ENCODE measurements at regions not wholly inside any gene's neighbourhood (a gene's known extent, or its start where the extent isn't known, plus 50 kb on each side); places are given as distances from the start of the nearest gene placed in this dataset.

DNA sequence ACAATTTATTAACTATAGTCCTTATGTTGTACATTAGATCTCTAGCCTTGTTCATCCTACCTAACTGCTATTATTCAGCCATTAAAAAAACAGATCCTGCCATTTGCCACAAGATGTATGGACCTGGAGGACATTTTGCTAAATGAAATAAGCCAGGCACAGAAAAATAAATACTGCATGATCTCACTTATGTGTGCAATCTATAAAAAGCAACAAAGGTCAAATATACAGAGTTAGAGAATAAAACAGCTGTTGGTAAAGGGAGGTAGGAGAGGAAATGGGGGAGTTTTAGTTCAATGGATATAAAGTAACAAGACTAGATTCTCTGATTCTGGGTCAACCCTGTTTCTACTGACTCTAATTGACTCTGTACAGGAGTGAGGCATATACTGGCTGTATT is 103.3 kb upstream of the FAM9C start:
- DNase-seq (ENCODE audit: low spot score): no peak

DNA sequence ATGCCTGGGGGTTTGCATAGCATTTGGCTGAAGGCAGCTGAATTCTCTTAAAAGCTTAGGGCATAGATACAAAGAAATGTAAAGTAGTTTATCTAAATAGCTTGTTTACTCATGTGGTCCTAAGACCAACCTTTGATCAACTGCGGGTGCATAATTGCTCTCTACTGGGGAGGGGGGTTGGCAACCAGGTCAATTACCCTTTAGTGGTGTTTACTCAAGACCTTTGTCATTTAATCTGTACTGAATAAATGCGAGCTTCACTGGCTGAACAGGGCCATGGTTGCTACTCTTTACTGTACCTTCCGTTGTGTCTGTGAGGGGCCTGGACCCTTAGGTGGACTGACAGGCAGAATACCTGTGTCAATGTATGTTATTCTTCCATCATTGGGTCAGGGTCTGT is 102.7 kb upstream of the FAM9C start:
- no peak for DNase-seq (ENCODE audit: low spot score)

DNA sequence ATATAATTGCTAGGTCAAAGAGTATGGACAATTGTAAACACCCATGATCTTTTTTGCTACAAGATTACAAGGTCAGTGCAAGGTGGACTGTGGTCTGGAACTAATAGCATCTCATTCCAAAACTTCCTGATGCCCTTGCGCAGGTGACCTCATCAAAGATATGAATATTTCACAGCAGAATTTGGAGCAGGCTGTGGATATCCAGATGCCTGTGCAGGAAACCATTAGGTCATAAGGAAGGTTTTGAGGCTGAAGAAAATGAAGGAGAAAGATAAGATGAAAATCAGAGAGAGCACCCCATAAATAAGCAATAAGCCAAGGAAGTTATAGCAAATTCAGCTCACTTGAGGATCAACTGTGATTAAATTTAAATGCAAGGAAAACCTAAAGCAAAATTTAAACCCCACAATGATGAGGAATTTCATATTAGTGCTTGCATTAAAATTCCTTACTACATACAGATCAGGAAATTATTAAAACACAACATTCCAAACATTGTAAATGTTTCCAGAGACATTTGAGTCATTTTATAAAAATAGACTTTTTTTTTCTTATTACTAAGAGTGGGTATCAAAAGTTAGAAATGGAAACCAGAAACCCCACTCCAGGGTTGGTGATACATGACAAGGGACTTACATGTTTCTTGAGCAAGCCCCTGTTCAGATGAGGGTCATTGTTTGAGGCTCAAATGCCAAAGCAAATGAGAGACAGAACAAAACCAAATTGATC is 100.7 kb upstream of the FAM9C start:
- DNase-seq (ENCODE audit: low spot score): no peak

DNA sequence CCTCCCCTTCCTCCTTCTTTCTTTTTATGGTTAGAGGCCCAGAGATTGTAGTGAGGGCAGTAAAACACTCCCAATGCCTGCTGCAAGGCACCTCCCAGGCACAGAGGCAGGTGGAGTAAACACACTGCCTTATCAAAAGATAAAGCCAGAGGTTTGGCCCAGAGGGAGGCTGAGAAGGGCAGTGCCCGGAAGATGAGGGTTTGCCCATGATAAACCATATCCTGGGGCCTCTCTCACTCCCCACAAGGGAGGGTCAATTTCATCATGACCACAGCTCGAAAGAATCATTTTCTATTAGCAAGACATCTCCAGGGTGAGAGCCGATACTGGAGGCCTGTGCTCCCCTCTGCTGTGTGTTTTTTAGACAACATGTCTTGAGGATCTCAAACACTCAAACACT is 98.5 kb upstream of the FAM9C start:
- no peak for DNase-seq (ENCODE audit: low spot score)

DNA sequence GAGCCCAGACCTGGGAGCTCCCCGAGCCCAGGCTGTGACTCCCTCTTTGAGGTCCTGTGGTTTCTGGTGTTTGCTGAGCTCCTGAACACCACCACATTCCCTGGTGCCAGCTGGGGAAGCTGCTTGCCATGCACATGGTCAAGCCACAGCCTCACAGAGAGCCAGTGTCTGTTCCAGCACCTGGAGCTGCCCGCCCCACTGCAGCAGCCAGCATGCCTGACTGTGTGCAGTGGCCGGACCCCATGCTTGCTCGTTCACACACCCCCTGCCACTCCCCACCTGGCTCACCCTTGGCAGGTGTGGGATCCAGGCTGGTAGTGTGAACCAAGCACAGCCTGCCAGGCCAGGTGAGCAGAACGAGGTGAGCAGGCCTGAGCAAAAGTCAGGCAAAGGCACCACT is 95.6 kb upstream of the FAM9C start:
- DNase-seq (ENCODE audit: low spot score): no peak

DNA sequence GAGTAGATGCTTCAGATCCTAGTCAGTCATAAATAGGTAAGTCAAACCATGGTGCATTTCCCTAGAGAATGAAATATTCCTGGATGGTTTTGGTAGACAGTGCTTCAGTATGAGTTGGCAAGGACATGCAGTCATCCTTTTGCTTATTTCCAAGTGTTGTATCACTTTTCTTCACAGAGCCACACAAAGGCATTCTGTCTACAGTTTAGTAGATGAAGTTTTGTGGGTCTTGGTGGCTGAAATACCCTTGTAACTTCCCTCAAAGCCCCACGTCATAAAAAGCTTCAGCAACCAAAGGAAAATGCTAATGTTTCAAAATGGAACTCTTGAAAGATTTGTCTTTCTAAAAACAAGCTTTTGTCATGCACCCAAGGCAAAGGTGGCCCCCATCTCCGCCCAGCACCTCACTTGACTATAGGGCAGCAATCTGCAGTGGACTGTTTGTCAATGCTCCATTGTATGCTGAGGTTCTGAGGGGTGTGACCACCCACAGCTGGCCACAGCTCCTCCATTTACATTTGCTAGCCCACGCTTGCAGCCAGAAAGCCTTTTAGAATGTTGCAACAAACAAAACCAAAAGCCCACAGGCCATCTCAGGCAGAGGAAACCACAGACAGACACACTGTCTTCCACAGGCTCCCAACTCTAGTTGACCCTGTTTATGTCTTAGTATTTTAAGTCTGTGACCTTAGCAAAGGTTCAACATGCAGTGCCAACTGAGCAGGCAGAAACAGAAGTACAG is 87.1 kb upstream of the FAM9C start:
- no peak for DNase-seq (ENCODE audit: low spot score)

DNA sequence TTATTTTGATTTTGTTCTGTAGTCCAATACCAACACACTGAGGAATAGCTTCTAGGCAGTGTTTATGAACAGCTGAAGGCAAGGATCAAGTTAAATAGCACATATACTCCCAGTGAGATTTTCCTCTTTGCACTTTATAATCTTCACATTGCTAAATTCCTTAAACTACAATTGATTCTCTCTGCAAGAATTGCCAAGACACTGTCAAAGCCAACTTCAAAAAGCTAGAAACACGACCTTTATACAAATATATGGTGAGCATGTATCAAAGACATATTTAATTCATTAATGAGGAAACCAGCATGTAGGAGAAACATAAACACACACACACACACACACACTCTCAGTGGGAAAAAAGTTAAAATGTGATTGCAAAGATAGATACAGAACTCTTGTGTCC is 86.4 kb upstream of the FAM9C start:
- no peak for DNase-seq (ENCODE audit: low spot score)

DNA sequence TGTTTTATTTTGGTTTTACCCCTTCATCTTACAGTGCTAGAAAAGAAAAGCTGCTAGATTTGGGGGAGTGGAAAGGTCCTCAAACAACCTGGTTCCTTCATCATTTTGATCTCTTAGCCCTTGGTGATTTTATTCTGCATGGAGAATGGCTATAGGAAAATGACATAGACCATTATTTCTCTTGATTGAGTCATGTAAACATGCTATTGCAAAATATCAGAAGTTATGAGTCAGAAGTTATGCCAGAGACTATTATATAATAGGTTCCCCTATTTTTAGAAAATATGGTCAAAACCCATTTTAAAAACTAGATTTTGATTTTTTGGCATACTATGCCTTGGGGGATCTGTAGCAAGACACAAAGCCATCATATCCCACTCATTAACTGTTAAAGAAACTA is 83.7 kb upstream of the FAM9C start:
- DNase-seq (ENCODE audit: low spot score): no peak

DNA sequence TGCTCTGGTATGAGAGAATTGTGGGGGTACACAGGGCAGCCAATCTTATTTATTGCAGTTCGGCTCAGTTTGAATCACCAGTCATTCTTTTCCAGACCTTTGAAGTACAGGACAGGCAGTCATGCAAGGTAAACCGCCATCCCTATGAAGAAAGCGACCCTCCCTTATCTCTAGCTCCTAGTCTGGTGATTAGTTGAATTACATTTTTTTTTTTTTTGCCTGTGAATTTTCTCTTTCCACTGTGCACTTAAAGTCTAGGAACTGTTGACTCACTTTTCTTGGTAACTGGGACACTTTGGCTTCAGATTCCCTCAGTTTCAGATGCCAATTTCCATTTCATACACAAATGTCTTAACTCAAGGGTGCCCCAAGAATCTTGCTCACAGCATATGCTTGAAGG is 82.4 kb upstream of the FAM9C start:
- DNase-seq (ENCODE audit: low spot score): no peak

DNA sequence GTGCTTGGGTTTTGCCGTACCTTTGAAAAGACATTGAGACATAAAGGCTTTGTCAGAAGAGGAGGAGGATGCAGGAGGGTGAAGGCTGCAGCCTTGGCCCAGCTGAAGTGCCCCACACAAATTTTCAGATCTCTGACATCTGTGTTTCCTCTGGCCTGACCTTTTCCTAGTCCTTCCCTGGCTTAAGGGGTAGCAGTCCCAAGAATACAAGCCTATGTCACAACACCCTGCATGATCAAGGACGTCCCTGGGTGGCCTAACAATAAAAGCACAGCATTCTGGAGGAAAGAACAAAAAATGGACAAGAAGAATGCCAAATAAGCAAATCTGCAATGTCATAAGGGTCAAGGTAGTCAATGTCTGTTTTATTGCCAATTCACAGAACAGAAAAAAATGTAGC is 80.8 kb upstream of the FAM9C start:
- no peak for DNase-seq (ENCODE audit: low spot score)

DNA sequence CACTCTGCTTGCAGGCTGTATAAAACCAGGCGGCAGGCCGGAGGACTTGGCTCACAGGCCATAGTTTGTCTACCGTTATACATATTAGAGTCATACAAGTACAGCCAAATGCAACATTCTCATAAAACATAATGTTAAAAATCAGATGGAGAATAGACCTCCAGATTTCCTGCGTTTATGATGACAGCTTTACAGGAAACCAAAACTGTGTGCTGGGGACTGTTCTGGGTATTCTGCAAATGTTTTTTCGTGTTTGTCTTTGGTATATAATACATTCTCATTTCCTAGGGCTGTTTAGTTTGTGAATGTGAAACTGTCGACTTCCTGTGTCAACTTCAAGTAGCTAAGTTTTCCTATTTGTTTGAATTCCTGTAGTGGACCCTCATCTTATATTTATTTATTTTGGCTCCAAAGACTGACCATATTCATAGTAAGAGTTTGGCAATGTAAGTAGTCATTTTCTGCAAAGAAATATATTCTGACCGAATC is 79.5 kb upstream of the FAM9C start:
- no peak for DNase-seq (ENCODE audit: low spot score)

DNA sequence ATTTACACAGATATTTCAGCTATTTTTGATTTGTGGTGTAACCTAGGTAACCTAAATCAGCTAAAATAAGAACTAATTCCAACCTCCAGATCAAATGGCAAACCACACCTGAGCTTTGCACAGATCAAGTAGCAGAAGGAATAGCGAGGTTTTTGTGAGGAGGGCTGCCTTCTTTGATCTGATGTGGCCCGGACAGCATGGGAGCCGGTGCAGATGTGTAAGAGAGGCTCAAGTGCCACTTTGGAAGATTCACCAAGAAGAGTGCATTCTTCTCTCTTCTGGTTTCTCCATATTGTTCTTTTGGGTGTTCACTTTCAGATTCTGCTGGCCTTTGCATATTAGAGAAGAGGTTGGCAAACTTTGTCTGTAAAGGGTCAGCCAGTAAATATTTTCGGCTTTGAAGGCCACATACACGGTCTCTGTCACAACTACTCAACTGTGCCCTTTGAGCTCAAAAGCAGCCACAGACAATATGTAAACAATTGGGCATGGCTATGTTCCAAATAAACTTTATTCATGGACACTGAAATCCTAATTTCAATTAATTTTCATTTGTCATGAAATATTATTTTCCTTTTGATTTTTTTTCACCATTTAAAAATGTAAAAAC is 78.9 kb upstream of the FAM9C start:
- no peak for DNase-seq (ENCODE audit: low spot score)

DNA sequence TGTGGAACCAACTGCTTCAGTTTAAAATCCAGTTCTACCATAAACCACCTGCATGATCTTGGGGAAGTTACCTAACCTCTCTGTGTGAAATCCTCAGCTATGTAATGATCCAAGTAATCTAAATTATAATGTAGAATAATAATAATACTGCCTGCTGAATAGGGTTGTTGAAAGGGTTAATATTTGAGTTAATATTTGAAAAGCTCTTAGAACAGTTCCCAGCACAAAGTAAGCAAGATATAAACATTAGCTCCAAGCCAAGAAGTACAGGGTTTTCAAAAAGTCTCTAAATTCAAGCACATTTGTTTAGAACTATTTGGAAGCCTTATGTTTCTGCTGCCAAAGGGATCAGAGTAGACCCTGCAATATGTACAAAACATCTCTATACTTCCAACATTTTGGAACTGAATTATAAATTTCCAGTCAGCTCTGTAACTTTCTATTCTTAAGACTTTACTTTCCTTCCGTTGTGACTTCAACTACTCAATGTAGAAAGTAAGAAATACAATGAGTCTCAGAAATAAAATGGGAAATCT is 76.7 kb upstream of the FAM9C start:
- no peak for DNase-seq (ENCODE audit: low spot score)

DNA sequence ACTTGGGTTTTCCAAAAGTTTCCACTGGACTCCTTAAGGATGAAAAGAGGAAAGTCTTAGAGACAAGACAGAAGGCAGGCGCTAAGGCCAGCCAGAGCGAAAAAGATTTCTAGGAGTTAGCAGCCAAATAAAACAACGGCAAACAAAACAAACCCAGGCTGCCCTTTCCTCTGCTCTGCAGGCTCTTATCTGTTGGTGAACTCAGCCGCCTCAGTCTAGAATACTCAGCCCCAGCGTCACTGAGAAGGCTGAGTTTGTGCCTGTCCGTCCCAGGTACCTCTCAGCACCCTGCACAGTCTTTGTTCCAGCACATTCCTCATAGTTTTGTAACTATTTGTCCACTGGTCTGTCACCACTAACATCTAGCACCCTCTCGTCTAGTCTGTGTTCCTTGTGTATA is 75.6 kb upstream of the FAM9C start:
- no peak for DNase-seq (ENCODE audit: low spot score)

DNA sequence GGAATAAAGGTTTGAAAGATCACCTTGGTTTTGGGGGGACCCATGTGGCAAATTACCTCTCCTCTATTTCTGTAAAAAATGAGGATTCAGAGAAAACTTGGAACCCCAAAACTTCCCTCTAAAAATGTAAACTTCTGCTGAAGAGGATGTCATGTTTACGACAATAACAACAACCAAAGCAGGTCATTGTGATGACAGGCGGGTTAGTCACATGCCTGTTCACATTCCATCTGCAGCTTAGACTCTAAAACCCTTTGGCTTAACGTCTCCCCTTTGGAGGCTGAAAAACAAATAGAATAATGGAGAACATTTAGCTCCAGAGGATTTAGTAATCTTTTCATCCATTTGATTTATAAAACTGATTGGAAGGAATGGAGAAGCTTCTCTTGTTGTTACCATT is 75.0 kb upstream of the FAM9C start:
- DNase-seq (ENCODE audit: low spot score): no peak

DNA sequence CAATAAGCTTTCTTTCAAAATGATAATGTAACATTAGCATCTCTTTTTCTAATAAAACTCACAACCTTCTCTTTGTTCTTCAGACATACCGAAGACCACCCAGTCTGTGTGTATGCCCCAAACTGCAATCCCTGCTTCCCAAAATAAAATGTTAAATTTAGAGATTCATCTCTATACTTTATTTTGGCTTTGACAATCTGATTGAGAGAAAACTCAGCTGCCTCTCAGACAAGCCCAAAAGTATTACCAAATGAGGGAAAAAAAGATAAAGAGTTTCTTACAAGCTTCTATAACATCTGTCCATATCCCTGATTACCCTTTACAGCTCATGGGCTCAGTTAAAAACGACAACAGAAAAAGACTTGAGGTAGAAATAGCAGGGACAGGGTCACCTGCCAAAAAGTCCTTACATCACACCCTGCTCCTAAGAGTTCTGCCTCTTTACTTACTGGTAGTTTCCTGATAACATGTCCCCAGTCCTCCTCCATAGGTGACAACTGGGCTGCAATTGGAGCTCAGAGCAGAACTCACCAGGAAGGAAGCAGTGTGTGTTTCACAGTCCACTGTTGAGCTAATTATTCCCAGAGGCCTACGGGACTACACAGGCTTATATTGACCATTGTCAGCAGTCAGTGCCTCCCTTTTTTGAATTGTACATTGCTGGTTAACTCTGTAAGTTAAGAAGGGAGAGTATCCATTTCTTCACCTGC is 70.9 kb upstream of the FAM9C start:
- DNase-seq (ENCODE audit: low spot score): no peak

DNA sequence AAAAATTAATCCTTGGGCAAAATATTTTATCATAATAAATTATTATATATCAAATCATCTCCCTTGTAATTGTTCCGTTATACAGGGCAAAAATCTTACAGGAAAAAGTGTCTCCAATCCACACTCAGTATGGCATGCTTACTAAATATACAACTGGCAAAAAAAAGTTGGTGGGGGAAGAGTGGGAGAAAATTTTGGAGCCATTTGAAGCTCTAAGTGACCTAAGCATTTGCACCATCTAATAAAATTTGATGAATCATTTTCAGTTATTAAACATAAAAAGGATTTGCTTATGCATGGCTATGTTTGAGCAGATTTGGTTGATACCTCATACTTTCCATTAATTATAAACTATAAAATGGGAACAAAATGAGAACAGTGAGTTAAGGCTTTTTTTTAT is 68.1 kb upstream of the FAM9C start:
- no peak for DNase-seq (ENCODE audit: low spot score)

DNA sequence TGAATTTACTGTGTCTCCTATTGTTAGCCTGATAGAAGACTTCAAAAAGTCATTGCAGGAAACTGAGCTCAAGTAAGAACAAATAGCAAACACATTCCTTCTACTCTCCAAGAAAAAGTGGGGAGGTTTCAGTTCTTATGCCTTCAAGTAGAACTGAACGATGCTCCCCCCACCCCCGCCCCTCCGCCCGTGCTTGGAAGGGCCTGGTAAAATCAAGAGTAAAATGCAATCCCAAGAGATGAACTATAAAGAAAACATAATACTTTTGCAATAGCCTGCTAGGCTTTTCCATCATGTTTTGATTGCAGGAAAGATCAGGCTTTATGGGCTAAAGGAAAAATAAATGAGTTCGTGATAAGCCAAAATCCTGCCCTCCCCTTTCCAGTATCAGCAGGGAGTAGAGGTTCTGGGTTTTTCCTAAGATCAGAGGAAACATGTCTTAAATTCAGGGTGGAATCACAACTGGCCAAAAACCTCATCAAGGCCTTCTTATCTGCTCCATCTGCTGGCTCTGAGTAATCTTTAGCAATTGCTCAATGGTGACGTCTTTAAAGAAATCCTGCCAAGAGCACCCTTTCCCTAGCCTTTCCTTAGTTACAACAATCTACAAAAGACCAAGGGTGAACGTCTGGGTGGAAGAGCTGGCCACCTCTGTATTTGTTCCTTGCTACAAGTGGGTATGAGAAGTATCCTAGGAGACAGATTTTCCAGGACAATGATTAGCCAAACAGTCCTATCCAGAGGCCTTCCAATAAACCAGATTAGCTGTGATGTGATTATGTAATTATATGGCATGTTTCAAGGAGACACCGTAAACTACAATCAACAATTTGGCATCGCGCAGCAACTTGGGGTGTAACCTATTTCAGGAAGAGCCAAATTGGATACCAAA is 66.3 kb upstream of the FAM9C start:
- peak; percentile 21 for DNase-seq (ENCODE audit: low spot score)

DNA sequence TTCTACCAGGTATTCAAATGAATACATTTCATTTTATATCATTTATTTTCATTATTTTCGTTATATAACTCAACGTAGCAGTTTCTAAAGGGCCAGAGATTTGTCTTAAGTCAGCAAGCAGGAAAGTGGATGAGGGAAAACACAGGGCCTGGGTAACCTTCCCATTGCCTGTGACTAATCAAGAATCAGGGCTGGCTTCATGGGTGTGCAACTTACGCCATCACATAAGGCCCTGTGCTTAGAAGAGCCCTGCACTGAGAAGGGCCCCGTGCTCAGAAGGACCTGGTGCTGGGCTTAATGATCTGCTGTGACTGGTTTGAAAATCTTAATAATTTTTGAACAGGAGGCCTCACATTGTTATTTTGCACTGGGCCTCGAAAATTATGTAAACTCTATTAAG is 65.4 kb upstream of the FAM9C start:
- DNase-seq (ENCODE audit: low spot score): no peak

DNA sequence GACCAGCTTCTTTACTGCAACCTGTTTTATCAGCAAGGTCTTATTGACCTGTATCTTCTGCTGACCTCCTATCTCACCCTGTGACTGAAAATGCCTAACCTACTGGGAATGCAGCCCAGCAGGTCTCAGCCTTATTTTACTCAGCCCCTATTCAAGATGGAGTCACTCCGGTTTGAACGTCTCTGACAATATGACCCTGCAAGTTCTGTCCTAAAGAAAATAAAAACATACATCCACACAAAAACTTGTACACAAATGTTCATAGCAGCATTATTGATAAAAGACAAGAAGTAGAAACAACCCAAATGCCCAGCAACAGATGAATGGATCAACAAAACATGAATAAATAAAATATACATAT is 59.5 kb upstream of the FAM9C start:
- DNase-seq (ENCODE audit: low spot score): no peak

DNA sequence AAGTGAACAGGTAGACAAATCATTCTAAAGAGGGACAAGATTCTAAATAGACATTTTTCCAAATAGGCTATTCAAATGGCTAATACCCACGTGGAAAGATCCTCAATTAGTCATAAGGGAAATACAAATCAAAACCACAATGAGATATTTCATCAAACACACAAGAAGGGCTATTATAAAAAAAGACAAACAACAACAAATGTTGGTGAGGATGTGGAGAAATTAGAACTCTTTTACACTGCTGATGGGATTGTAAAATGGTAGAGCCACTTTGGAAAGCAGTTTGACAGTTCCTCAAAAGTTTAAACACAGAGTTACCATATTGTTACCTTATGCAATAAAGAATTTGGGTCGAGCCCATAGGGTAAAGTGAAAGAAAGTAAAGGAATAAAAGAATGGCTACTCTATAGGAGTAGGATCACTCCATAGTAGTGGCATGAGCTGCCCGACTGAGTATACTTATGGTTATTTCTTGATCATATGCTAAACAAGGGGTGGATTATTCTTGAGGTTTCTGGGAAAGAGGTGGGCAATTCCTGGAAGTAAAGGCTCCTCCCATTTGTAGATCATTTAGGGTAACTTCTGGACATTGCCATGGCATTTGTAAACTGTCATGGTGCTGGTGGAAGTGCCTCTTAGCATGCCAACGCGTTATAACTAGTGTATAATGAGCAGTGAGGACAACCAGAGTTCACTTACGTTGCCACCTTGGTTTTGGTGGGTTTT is 58.9 kb upstream of the FAM9C start:
- DNase-seq (ENCODE audit: low spot score): no peak
